Hepatocyte (in vitro differentiated cells): ENCODE measurements at regions not wholly inside any gene's neighbourhood (a gene's known extent, or its start where the extent isn't known, plus 50 kb on each side); places are given as distances from the start of the nearest gene placed in this dataset.

Experiments
- DNase-seq: peaks from one replicate; pipeline ENCODE4 v3.0.0-alpha.2; 2016; ENCODE audit warnings: low spot score
- H2AFZ ChIP-seq: fragments of 200-600 bp; sonication (generic); 2 replicates; pipeline ENCODE4 v1.6.0; 2016; ENCODE audit warnings: antibody characterized with exemption, mild to moderate bottlenecking
- H3K27ac ChIP-seq: fragments of 200-600 bp; sonication (generic); 2 replicates; pipeline ENCODE4 v1.5.1; 2016; ENCODE audit warnings: mild to moderate bottlenecking
- H3K27me3 ChIP-seq: fragments of 200-600 bp; sonication (generic); 2 replicates; pipeline ENCODE4 v1.6.1; 2016
- H3K36me3 ChIP-seq: fragments of 200-600 bp; sonication (generic); replicated peaks from 2 replicates; pipeline ENCODE4 v1.5.1; 2016; ENCODE audit warnings: low read depth; ENCODE audit not compliant: insufficient read depth
- H3K4me1 ChIP-seq: fragments of 200-600 bp; sonication (generic); 2 replicates; pipeline ENCODE4 v1.5.1; 2016; ENCODE audit warnings: mild to moderate bottlenecking, moderate library complexity; ENCODE audit not compliant: insufficient read depth
- H3K4me2 ChIP-seq: fragments of 200-600 bp; sonication (generic); 2 replicates; pipeline ENCODE4 v1.6.0; 2016
- H3K4me3 ChIP-seq: fragments of 200-600 bp; sonication (generic); 2 replicates; pipeline ENCODE4 v1.5.1; 2016; ENCODE audit warnings: mild to moderate bottlenecking
- H3K79me2 ChIP-seq: fragments of 200-600 bp; sonication (generic); 2 replicates; pipeline ENCODE4 v1.6.0; 2017; ENCODE audit warnings: mild to moderate bottlenecking
- H3K9me2 ChIP-seq: fragments of 200-600 bp; sonication (generic); replicated peaks from 2 replicates; pipeline ENCODE4 v1.6.0; 2017; ENCODE audit warnings: mild to moderate bottlenecking; ENCODE audit not compliant: insufficient read depth
- H3K9me3 ChIP-seq: fragments of 200-600 bp; sonication (generic); 2 replicates; pipeline ENCODE4 v1.5.1; 2016; ENCODE audit warnings: low read depth, mild to moderate bottlenecking
- H4K20me1 ChIP-seq: fragments of 200-600 bp; sonication (generic); 2 replicates; pipeline ENCODE4 v1.6.0; 2016; ENCODE audit warnings: mild to moderate bottlenecking; ENCODE audit not compliant: insufficient read depth, poor library complexity, severe bottlenecking
- CTCF ChIP-seq: fragments of 200-600 bp; sonication (generic); IDR thresholded peaks from 2 replicates; pipeline ENCODE4 v1.5.1; 2016; ENCODE audit warnings: antibody characterized with exemption, mild to moderate bottlenecking; ENCODE audit not compliant: poor library complexity
- EZH2 ChIP-seq: fragments of 200-600 bp; sonication (generic); IDR thresholded peaks from 2 replicates; pipeline ENCODE4 v1.6.1; 2016; ENCODE audit warnings: antibody characterized with exemption, mild to moderate bottlenecking, borderline replicate concordance
- EZH2phosphoT487 ChIP-seq: fragments of 200-600 bp; sonication (generic); IDR thresholded peaks from one replicate; pipeline ENCODE4 v1.6.1; 2018; ENCODE audit warnings: antibody characterized with exemption, mild to moderate bottlenecking, low read depth, moderate library complexity; ENCODE audit not compliant: unreplicated experiment, severe bottlenecking
- WGBS: methylation state at CpG from one replicate; pipeline ENCODE4 v1.1.6; 2016; ENCODE audit warnings: low lambda C conversion rate; ENCODE audit errors: missing lambda C conversion rate; 5-methylcytosine and 5-hydroxymethylcytosine counted together

DNA sequence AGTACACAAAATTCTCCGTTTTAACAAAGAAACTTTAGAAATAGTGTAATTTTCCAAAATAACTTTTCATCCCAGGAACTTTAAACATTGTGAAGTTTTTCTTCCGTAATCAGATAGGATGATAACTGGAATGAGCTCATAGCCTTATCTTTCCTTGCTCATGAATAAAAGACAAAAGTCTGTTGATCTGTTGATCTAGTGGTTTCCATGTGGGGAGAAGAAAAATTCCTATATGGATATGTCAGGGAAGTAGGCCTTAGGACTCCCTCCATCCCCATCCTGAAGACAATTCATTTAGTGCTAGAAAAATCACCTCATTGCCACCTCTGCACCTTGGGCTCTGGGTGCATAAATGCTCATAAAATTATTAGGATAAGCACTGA lies 266.6 kb downstream of the SMARCA2 start:
- Histone ChIP-seq H3K27me3 (no peaks in the 10 kb centered on the region), H3K4me1 (peaks cover 4% of the 10 kb centered on the region), H3K4me2 (no peak overlapping the region), H3K9me3 (no peaks in the 10 kb centered on the region), H3K36me3 (no peaks in the 10 kb centered on the region), H3K79me2 (no peaks in the 10 kb centered on the region), H2AFZ (no peak overlapping the region), H3K9me2 (no peaks in the 10 kb centered on the region), H4K20me1 (no peaks in the 10 kb centered on the region), H3K4me3 (no peak overlapping the region), H3K27ac (peak overlapping the region; percentile 28)
- DNase-seq: no peak
- WGBS: 63% methylated on average over 2 of the region's 2 CpGs
- no peak for TF ChIP-seq EZH2
- no peak for TF ChIP-seq EZH2phosphoT487
- TF ChIP-seq CTCF: no peak

- no peaks in the 10 kb centered on the region for H4K20me1 ChIP-seq
- peaks cover 14% of the 10 kb centered on the region for H3K4me1 ChIP-seq
- WGBS: 83% methylated on average over 1 of the region's 1 CpG
- no peak overlapping the region for H3K4me2 ChIP-seq
- no peaks in the 10 kb centered on the region for H3K36me3 ChIP-seq
- no peak overlapping the region for H2AFZ ChIP-seq
- no peaks in the 10 kb centered on the region for H3K27me3 ChIP-seq
- no peaks in the 10 kb centered on the region for H3K79me2 ChIP-seq
- H3K9me3 ChIP-seq: no peaks in the 10 kb centered on the region
- TF ChIP-seq EZH2phosphoT487 (no peak), EZH2 (no peak), CTCF (no peak)
- no peak for DNase-seq
- H3K27ac ChIP-seq: no peak overlapping the region
- H3K4me3 ChIP-seq: no peak overlapping the region
- H3K9me2 ChIP-seq: no peaks in the 10 kb centered on the region
These were observed 269.6 kb downstream of the SMARCA2 start for GRCh38 chr9:2284770-2285169.

DNA sequence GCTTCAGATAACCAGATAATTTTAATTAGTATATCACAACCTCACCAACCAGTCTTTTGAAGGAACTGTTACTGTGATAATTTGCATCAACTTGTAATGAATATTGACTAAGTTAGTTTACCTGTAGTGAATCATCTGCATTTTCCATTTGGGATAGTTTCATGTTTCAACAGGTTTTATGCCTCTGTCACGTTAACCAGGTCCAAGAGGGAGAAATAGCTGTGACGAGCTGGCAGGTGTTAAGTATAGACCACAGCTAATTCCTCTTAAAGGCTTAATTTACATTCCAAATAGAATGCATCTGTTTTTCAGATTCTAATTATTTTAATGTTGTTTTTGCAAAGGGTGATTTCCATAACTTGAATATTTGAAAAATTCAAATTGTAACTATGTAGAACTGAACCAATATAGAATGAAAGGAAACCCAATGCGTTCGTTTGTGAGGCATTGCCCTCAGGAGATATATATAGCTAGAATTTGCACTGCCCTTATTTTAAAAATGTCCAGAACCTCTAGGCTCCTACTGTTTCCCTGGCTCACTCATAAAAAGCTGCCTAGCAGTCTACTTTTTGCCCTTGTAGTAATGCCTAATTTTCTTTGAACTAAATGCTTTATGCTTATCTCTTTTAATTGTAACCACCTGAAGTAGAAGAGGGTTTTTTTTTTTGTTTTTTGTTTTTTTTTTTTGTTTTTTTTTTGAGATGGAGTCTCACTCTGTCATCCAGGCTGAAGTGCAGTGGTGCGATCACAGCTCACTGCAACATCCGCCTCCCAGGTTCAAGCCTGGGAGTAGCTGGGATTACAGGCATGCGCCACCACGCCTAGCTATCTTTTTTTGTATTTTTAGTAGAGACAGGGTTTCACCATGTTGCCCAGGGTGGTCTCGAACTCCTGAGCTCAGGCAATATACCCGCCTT lies 270.5 kb downstream of the SMARCA2 start:
- no peaks in the 10 kb centered on the region for H3K36me3 ChIP-seq
- no peak overlapping the region for H3K4me3 ChIP-seq
- whole genome bisulfite sequencing: 84% methylated on average over 10 of the region's 10 CpGs
- H3K27me3 ChIP-seq: no peaks in the 10 kb centered on the region
- no peak overlapping the region for H2AFZ ChIP-seq
- no peaks in the 10 kb centered on the region for H4K20me1 ChIP-seq
- TF ChIP-seq EZH2phosphoT487: no peak
- no peak for TF ChIP-seq EZH2
- no peak for TF ChIP-seq CTCF
- H3K4me2 ChIP-seq: no peak overlapping the region
- H3K9me2 ChIP-seq: no peaks in the 10 kb centered on the region
- no peak for DNase-seq
- no peak overlapping the region for H3K27ac ChIP-seq
- H3K4me1 ChIP-seq: peaks cover 14% of the 10 kb centered on the region
- H3K79me2 ChIP-seq: no peaks in the 10 kb centered on the region
- H3K9me3 ChIP-seq: no peaks in the 10 kb centered on the region
